HG03196 (cell line): ENCODE measurements at regions not wholly inside any gene's neighbourhood (a gene's known extent, or its start where the extent isn't known, plus 50 kb on each side); places are given as distances from the start of the nearest gene placed in this dataset.
"Not testable (repeated sequence)": the region's sequence is repeated elsewhere in the genome, so short reads cannot be mapped to it uniquely, and the experiment has no call there.

Source experiments
- ATAC-seq: cut with Tn5 transposase; IDR thresholded peaks from one replicate; pipeline ENCODE4 v1.9.1; 2021; ENCODE audit not compliant: unreplicated experiment

GRCh38 chr14:65959563-65960024 is 526.6 kb upstream of the CCDC196 start:
- ATAC-seq: peak; percentile 71

GRCh38 chr14:65961004-65961403 is 525.2 kb upstream of the CCDC196 start:
- peak; percentile 56 for ATAC-seq

GRCh38 chr14:65962952-65963351 is 523.2 kb upstream of the CCDC196 start:
- ATAC-seq: no peak

GRCh38 chr14:65964366-65964765 is 521.8 kb upstream of the CCDC196 start:
- ATAC-seq: no peak

- no peak for ATAC-seq
These were observed 520.0 kb upstream of the CCDC196 start for GRCh38 chr14:65966188-65966587.

GRCh38 chr14:65972346-65972870 is 513.8 kb upstream of the CCDC196 start:
- ATAC-seq: no peak

- ATAC-seq: no peak
These were observed 513.3 kb upstream of the CCDC196 start for GRCh38 chr14:65972891-65973290.

GRCh38 chr14:65975865-65976264 is 510.3 kb upstream of the CCDC196 start:
- no peak for ATAC-seq

GRCh38 chr14:65976761-65977404 is 509.3 kb upstream of the CCDC196 start:
- no peak for ATAC-seq

GRCh38 chr14:65981192-65981843 is 504.9 kb upstream of the CCDC196 start:
- no peak for ATAC-seq

- no peak for ATAC-seq
These were observed 500.1 kb upstream of the CCDC196 start for GRCh38 chr14:65986041-65986440.

GRCh38 chr14:65989981-65990380 is 496.2 kb upstream of the CCDC196 start:
- no peak for ATAC-seq

GRCh38 chr14:65991104-65991503 is 495.1 kb upstream of the CCDC196 start:
- no peak for ATAC-seq

- not testable (repeated sequence) for ATAC-seq
These were observed 494.2 kb upstream of the CCDC196 start for GRCh38 chr14:65991935-65992334.

- ATAC-seq: no peak
These were observed 493.1 kb upstream of the CCDC196 start for GRCh38 chr14:65993103-65993502.

- no peak for ATAC-seq
These were observed 492.2 kb upstream of the CCDC196 start for GRCh38 chr14:65993996-65994395.

- no peak for ATAC-seq
These were observed 488.8 kb upstream of the CCDC196 start for GRCh38 chr14:65997347-65997746.

- ATAC-seq: no peak
These were observed 486.3 kb upstream of the CCDC196 start for GRCh38 chr14:65999865-66000264.

- no peak for ATAC-seq
These were observed 485.4 kb upstream of the CCDC196 start for GRCh38 chr14:66000766-66001165.

- no peak for ATAC-seq
These were observed 484.8 kb upstream of the CCDC196 start for GRCh38 chr14:66001356-66001755.

- no peak for ATAC-seq
These were observed 483.0 kb upstream of the CCDC196 start for GRCh38 chr14:66003082-66003730.

GRCh38 chr14:66005900-66006434 is 480.2 kb upstream of the CCDC196 start:
- no peak for ATAC-seq
